ENCODE measurements at regions not wholly inside any gene's neighbourhood (a gene's known extent, or its start where the extent isn't known, plus 50 kb on each side); places are given as distances from the start of the nearest gene placed in this dataset.
"Not testable (repeated sequence)": the region's sequence is repeated elsewhere in the genome, so short reads cannot be mapped to it uniquely, and the experiment has no call there.

- Mint-ChIP-seq H3K27ac (no peak overlapping the region), H3K9me3 (peaks cover 4% of the 10 kb centered on the region), H3K4me1 (no peaks in the 10 kb centered on the region), H3K4me3 (no peak overlapping the region), H3K27me3 (peaks cover 18% of the 10 kb centered on the region), H3K36me3 (no peaks in the 10 kb centered on the region)
- no peak for ATAC-seq
These were observed 51.2 kb upstream of the SEC16B start for GRCh38 chr1:178020968-178021640.

- H3K27ac Mint-ChIP-seq: no peak overlapping the region
- no peak overlapping the region for H3K4me3 Mint-ChIP-seq
- H3K9me3 Mint-ChIP-seq: peaks cover 4% of the 10 kb centered on the region
- peaks cover 18% of the 10 kb centered on the region for H3K27me3 Mint-ChIP-seq
- no peaks in the 10 kb centered on the region for H3K36me3 Mint-ChIP-seq
- H3K4me1 Mint-ChIP-seq: no peaks in the 10 kb centered on the region
- ATAC-seq: no peak
These were observed 52.1 kb upstream of the SEC16B start for GRCh38 chr1:178021950-178022349.

DNA sequence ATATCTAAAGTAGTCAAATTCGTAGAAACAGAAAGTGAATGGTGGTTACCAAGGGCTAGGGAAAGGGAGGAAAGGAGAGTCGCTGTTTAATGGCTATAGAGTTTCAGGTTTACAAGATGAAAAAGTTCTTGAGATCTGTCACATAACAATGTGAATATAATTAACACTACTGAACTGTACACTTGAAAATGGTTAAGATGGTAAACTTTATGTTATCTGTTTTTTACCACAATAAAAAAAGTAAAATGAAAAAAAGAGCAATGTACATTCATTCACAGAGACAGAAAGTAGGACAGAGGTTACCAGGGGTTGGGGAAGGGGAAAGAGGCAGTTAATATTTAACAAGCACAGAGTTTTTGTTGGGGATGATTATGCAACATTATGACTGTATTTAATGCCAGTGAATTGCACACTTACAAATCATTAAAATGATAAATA lies 53.3 kb upstream of the SEC16B start:
- no peaks in the 10 kb centered on the region for H3K36me3 Mint-ChIP-seq
- peaks cover 9% of the 10 kb centered on the region for H3K27me3 Mint-ChIP-seq

DNA sequence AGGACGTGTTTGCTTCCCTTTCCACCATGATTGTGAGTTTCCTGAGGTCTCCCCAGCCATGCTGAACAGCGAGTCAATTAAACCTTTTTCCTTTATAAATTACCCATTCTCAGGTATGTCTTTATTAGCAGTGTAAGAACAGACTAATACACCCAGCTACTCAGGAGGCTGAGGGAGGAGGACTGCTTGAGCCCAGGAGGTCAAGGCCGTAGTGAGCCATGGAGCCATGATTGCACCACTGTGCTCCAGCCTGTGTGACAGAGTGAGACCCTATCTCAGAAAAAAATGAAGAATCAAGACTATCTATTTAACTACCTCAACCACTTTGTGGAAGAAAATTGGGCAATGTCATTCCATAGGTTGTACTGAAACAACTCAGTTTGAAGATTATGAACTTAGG lies 54.6 kb upstream of the SEC16B start:
- Mint-ChIP-seq H3K9me3 (no peaks in the 10 kb centered on the region), H3K27ac (no peak overlapping the region), H3K36me3 (no peaks in the 10 kb centered on the region), H3K4me3 (no peak overlapping the region), H3K27me3 (peaks cover 9% of the 10 kb centered on the region), H3K4me1 (no peaks in the 10 kb centered on the region)
- no peak for ATAC-seq

More for the DNA sequence above, 53.3 kb upstream of the SEC16B start:
- Mint-ChIP-seq H3K27ac (no peak overlapping the region), H3K4me1 (no peaks in the 10 kb centered on the region), H3K9me3 (no peaks in the 10 kb centered on the region), H3K4me3 (no peak overlapping the region)
- no peak for ATAC-seq

DNA sequence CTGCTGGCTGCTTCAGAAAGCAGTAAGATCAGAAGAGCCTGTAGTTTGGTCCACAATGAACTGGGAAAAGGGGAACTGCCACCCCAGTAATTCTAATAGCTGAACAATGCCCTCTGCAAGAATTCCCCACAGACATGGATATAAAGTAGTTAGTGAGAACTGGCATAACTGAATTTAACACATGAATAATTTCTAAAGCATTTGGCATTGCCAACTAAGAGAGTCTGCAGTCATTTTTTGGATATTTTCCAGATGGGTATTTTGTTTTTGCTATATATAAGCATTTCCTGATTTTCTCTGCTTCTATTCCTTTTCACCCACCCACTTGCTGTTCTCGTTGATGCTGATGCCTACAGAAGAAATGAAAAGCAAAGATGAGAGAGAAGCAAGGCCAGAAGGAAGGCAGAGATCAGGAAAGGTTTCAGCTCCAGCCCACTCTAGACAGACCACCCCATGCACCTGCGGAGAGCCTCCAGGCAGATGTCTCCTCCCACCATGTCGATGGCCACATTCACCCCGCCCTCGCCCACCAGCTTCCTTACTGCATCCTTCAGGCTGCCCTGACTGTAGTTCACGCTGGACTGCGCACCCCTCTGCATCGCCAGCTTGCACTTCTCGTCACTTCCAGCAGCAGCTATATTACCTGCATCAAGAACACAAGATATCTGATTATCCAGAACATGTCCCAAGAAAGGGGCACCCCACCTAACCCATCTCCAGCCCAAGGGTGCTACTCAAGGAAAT lies 55.9 kb upstream of the SEC16B start:
- Mint-ChIP-seq H3K27me3 (peaks cover 4% of the 10 kb centered on the region), H3K9me3 (no peaks in the 10 kb centered on the region), H3K36me3 (no peaks in the 10 kb centered on the region), H3K4me3 (no peak overlapping the region), H3K27ac (no peak overlapping the region), H3K4me1 (no peaks in the 10 kb centered on the region)
- no peak for ATAC-seq

DNA sequence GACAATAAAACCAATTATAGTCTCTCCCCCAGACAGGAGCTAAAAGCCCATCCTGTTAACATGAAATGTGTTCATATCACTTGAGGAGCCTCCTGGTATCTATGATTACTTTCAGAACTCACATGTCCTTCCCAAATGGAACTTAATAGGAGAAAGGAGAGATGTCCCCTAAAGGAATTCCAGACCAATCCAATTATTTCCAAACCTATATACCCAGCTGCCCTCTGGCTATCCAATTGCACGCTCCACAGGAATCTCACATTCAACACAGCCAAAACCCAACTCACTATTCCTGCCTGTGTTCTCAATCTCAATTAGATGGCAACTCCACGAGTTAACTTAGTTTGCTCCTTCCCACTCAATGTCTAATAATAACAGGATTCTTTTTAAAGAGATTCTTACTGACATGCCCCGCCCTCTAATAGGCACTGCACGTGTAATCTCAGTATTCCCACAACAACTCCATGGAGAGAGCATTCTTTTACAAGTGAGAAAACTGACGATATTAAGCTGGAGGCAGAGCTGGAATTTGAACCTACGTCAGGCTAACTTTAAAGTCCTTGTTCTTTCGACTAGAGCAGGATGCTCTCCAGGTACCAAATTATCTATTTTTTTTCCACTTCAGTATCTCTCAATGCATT lies 59.1 kb upstream of the SEC16B start:
- Mint-ChIP-seq H3K9me3 (no peaks in the 10 kb centered on the region), H3K4me1 (no peaks in the 10 kb centered on the region), H3K36me3 (no peaks in the 10 kb centered on the region), H3K27ac (no peak overlapping the region), H3K4me3 (no peak overlapping the region), H3K27me3 (no peaks in the 10 kb centered on the region)
- ATAC-seq: no peak

DNA sequence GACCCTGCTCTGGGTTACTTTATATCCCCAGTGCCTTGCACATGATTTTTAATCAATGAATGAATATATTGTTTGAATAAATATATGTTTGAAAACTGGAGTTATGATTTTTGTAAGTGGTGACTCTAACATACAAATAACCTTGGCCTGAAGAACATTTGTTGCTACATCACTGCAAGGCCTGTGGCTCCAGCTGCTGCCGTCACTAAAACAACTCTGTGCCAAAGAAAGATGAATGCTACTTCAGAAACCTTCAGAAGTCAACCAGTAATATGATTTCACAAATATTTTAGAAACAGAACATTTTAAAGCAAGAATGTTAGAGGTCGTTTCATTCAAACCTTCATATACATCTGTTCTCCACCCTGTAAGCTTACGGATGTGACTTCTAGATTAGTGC lies 60.6 kb upstream of the SEC16B start:
- H3K4me1 Mint-ChIP-seq: no peaks in the 10 kb centered on the region
- no peaks in the 10 kb centered on the region for H3K27me3 Mint-ChIP-seq
- H3K36me3 Mint-ChIP-seq: no peaks in the 10 kb centered on the region
- H3K9me3 Mint-ChIP-seq: no peaks in the 10 kb centered on the region
- ATAC-seq: no peak
- no peak overlapping the region for H3K4me3 Mint-ChIP-seq
- no peak overlapping the region for H3K27ac Mint-ChIP-seq

GRCh38 chr1:178031856-178032320 lies 62.0 kb upstream of the RASAL2 start:
- ATAC-seq: peak; percentile 71

GRCh38 chr1:178033019-178033418 lies 60.9 kb upstream of the RASAL2 start:
- H3K4me3 Mint-ChIP-seq: no peak overlapping the region

More at GRCh38 chr1:178031856-178032320, 62.0 kb upstream of the RASAL2 start:
- Mint-ChIP-seq H3K9me3 (no peaks in the 10 kb centered on the region), H3K27me3 (peaks cover 8% of the 10 kb centered on the region), H3K36me3 (no peaks in the 10 kb centered on the region), H3K27ac (no peak overlapping the region), H3K4me3 (no peak overlapping the region), H3K4me1 (no peaks in the 10 kb centered on the region)

GRCh38 chr1:178034676-178035075 lies 59.2 kb upstream of the RASAL2 start:
- H3K9me3 Mint-ChIP-seq: no peaks in the 10 kb centered on the region
- H3K27me3 Mint-ChIP-seq: peaks cover 8% of the 10 kb centered on the region
- H3K36me3 Mint-ChIP-seq: no peaks in the 10 kb centered on the region
- H3K27ac Mint-ChIP-seq: no peak overlapping the region
- H3K4me1 Mint-ChIP-seq: no peaks in the 10 kb centered on the region
- ATAC-seq: no peak
- no peak overlapping the region for H3K4me3 Mint-ChIP-seq

More at GRCh38 chr1:178033019-178033418, 60.9 kb upstream of the RASAL2 start:
- ATAC-seq: no peak
- Mint-ChIP-seq H3K4me1 (no peaks in the 10 kb centered on the region), H3K27ac (no peak overlapping the region), H3K36me3 (no peaks in the 10 kb centered on the region), H3K27me3 (peaks cover 8% of the 10 kb centered on the region), H3K9me3 (no peaks in the 10 kb centered on the region)

- Mint-ChIP-seq H3K4me3 (no peak overlapping the region), H3K9me3 (peaks cover 5% of the 10 kb centered on the region), H3K4me1 (no peaks in the 10 kb centered on the region), H3K27me3 (peaks cover 16% of the 10 kb centered on the region), H3K27ac (no peak overlapping the region), H3K36me3 (no peaks in the 10 kb centered on the region)
- ATAC-seq: no peak
These were observed 57.8 kb upstream of the RASAL2 start for GRCh38 chr1:178036090-178036489.

- no peak overlapping the region for H3K4me3 Mint-ChIP-seq
- H3K9me3 Mint-ChIP-seq: peaks cover 10% of the 10 kb centered on the region
- ATAC-seq: peak; percentile 16
- H3K27me3 Mint-ChIP-seq: peaks cover 23% of the 10 kb centered on the region
- no peaks in the 10 kb centered on the region for H3K4me1 Mint-ChIP-seq
- H3K36me3 Mint-ChIP-seq: no peaks in the 10 kb centered on the region
- no peak overlapping the region for H3K27ac Mint-ChIP-seq
These were observed 56.2 kb upstream of the RASAL2 start for GRCh38 chr1:178037510-178038253.

DNA sequence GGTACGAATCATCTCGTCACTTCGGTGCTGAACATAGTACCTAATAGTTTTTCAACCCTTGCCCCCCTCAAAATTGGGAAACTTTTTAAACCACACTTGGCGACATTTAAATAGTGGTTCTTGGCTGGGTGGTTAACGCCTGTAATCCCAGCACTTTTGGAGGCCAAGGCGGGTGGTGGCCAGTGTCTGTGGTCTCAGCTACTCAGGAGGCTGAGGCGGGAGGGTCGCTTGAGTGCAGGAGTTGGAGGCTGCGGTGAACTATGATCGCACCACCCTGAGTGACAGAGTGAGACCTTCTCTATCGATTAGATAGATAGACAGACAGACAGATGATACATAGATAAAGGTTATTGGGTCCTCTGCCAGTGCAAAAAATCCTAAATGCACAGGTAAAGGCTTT lies 55.5 kb upstream of the RASAL2 start:
- Mint-ChIP-seq H3K9me3 (peaks cover 10% of the 10 kb centered on the region), H3K27me3 (peaks cover 23% of the 10 kb centered on the region), H3K4me1 (no peaks in the 10 kb centered on the region), H3K27ac (no peak overlapping the region), H3K4me3 (no peak overlapping the region), H3K36me3 (no peaks in the 10 kb centered on the region)
- ATAC-seq: no peak

DNA sequence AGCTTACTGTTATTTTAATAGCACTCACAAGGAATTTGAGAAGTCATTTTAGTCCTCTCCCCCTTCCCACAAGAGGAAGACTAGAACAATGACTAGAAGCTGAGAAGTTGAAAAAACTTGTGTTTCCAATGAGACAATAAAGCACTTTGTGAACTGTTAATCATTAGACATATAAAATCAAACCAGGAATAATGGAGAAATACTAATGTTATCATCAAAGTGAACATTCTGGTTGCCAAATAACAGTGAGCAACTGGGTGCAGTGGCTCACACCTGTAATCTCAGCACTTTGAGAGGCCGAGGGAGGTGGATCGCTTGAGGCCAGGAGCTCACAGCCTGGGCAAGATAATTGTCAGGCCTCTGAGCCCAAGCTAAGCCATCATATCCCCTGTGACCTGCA lies 54.0 kb upstream of the RASAL2 start:
- H3K4me1 Mint-ChIP-seq: no peaks in the 10 kb centered on the region
- no peak overlapping the region for H3K4me3 Mint-ChIP-seq
- H3K9me3 Mint-ChIP-seq: peaks cover 10% of the 10 kb centered on the region
- H3K27ac Mint-ChIP-seq: no peak overlapping the region
- no peak for ATAC-seq
- no peaks in the 10 kb centered on the region for H3K36me3 Mint-ChIP-seq
- H3K27me3 Mint-ChIP-seq: peaks cover 23% of the 10 kb centered on the region

DNA sequence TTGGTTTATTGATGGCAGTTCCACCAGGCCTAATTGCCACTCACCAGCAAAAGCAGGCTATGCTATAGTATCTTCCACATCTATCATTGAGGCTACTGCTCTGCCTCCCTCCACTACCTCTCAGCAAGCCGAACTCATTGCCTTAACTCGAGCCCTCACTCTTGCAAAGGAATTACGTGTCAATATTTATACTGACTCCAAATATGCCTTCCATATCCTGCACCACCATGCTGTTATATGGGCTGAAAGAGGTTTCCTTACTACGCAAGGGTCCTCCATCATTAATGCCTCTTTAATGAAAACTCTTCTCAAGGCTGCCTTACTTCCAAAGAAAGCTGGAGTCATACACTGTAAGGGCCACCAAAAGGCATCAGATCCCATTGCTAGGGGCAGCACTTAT lies 50.0 kb upstream of the RASAL2 start:
- not testable (repeated sequence) for H3K4me1 Mint-ChIP-seq, H3K36me3 Mint-ChIP-seq, H3K27ac Mint-ChIP-seq, H3K4me3 Mint-ChIP-seq, ATAC-seq
- Mint-ChIP-seq H3K27me3 (peaks cover 16% of the 10 kb centered on the region), H3K9me3 (peaks cover 10% of the 10 kb centered on the region)

Data from stimulated activated memory B cell treated with anti-CD40 and anti-IgM and Interleukin-4, amounts not matched to agents 10 μg/mL and 1 μg/mL and 100 μg/mL, for 72 hours (primary cell).